H9 (cell line): ENCODE measurements at regions not wholly inside any gene's neighbourhood (a gene's known extent, or its start where the extent isn't known, plus 50 kb on each side); places are given as distances from the start of the nearest gene placed in this dataset.

Source experiments
- DNase-seq: peaks from one replicate; pipeline ENCODE4 v3.0.0-alpha.2; 2017
- H2AFZ ChIP-seq: one replicate; pipeline ENCODE4 v1.6.1; 2013; ENCODE audit warnings: mild to moderate bottlenecking, low read length, control low read depth, moderate library complexity
- H2AK5ac ChIP-seq: 2 replicates; pipeline ENCODE4 v1.6.1; 2013; ENCODE audit warnings: low read length, control low read depth, mixed read lengths; ENCODE audit not compliant: insufficient read length
- H2BK120ac ChIP-seq: one replicate; pipeline ENCODE4 v1.6.1; 2013; ENCODE audit warnings: low read depth, mild to moderate bottlenecking, low read length, control low read depth, inconsistent platforms; ENCODE audit not compliant: poor library complexity, severe bottlenecking
- H2BK12ac ChIP-seq: 2 replicates; pipeline ENCODE4 v1.6.1; 2013; ENCODE audit warnings: low read length, control low read depth, mixed read lengths, low read depth; ENCODE audit not compliant: insufficient read length
- H2BK15ac ChIP-seq: 2 replicates; pipeline ENCODE4 v1.6.1; 2013; ENCODE audit warnings: low read depth, low read length, control low read depth
- H2BK20ac ChIP-seq: one replicate; pipeline ENCODE4 v1.6.1; 2013; ENCODE audit warnings: low read depth, mild to moderate bottlenecking, low read length, control low read depth, inconsistent platforms; ENCODE audit not compliant: poor library complexity, severe bottlenecking
- H2BK5ac ChIP-seq: 2 replicates; pipeline ENCODE4 v1.6.1; 2013; ENCODE audit warnings: low read length, control low read depth, mixed read lengths; ENCODE audit not compliant: insufficient read length
- H3K14ac ChIP-seq: 2 replicates; pipeline ENCODE4 v1.6.1; 2013; ENCODE audit warnings: low read length, control low read depth; ENCODE audit not compliant: insufficient read depth
- H3K18ac ChIP-seq: 2 replicates; pipeline ENCODE4 v1.6.1; 2013; ENCODE audit warnings: low read depth, mild to moderate bottlenecking, mixed read lengths, low read length, control low read depth; ENCODE audit not compliant: insufficient read length
- H3K23ac ChIP-seq: 2 replicates; pipeline ENCODE4 v1.6.1; 2013; ENCODE audit warnings: low read length, control low read depth, mixed read lengths, low read depth; ENCODE audit not compliant: insufficient read length
- H3K23me2 ChIP-seq: 2 replicates; pipeline ENCODE4 v1.6.1; 2013; ENCODE audit warnings: low read depth, mild to moderate bottlenecking, mixed read lengths, low read length, control low read depth; ENCODE audit not compliant: insufficient read length, poor library complexity, severe bottlenecking
- H3K27ac ChIP-seq: 2 replicates; pipeline ENCODE4 v1.5.1; 2013; ENCODE audit warnings: low read length, control low read depth, mixed read lengths, low read depth; ENCODE audit not compliant: insufficient read length
- H3K27me3 ChIP-seq: 2 replicates; pipeline ENCODE4 v1.6.1; 2013; ENCODE audit warnings: low read length, control low read depth, inconsistent platforms; ENCODE audit not compliant: insufficient read depth
- H3K4ac ChIP-seq: 2 replicates; pipeline ENCODE4 v1.6.1; 2013; ENCODE audit warnings: low read depth, mild to moderate bottlenecking, control low read depth, inconsistent platforms, low read length, moderate library complexity
- H3K4me1 ChIP-seq: 2 replicates; pipeline ENCODE4 v1.6.1; 2013; ENCODE audit warnings: low read length, control low read depth, inconsistent platforms; ENCODE audit not compliant: insufficient read depth
- H3K4me2 ChIP-seq: 2 replicates; pipeline ENCODE4 v1.6.1; 2013; ENCODE audit warnings: low read length, control low read depth, mixed read lengths; ENCODE audit not compliant: insufficient read length, insufficient read depth
- H3K56ac ChIP-seq: 2 replicates; pipeline ENCODE4 v1.6.1; 2013; ENCODE audit warnings: low read depth, mild to moderate bottlenecking, mixed read lengths, low read length, control low read depth; ENCODE audit not compliant: insufficient read length
- H3K79me1 ChIP-seq: 2 replicates; pipeline ENCODE4 v1.6.1; 2013; ENCODE audit warnings: low read depth, mild to moderate bottlenecking, moderate library complexity, low read length, control low read depth, inconsistent platforms; ENCODE audit not compliant: insufficient read depth, poor library complexity, severe bottlenecking
- H3K79me2 ChIP-seq: 2 replicates; pipeline ENCODE4 v1.6.1; 2013; ENCODE audit warnings: low read length, control low read depth, inconsistent platforms; ENCODE audit not compliant: insufficient read depth
- H3K9ac ChIP-seq: 2 replicates; pipeline ENCODE4 v1.6.1; 2013; ENCODE audit warnings: low read length, control low read depth, mixed read lengths; ENCODE audit not compliant: insufficient read length; ENCODE audit errors: extremely low read depth
- H3K9me3 ChIP-seq: one replicate; pipeline ENCODE4 v1.6.1; 2013; ENCODE audit warnings: low read depth, low read length, inconsistent platforms; ENCODE audit not compliant: control insufficient read depth
- H3T11ph ChIP-seq: one replicate; pipeline ENCODE4 v1.6.1; 2013; ENCODE audit warnings: mild to moderate bottlenecking, low read length, control low read depth, inconsistent platforms
- H4K20me1 ChIP-seq: one replicate; pipeline ENCODE4 v1.6.1; 2013; ENCODE audit not compliant: control insufficient read depth, insufficient read length, insufficient read depth
- H4K5ac ChIP-seq: 2 replicates; pipeline ENCODE4 v1.6.1; 2013; ENCODE audit warnings: low read depth, mild to moderate bottlenecking, mixed read lengths, low read length, control low read depth; ENCODE audit not compliant: insufficient read length
- H4K8ac ChIP-seq: replicated peaks from 2 replicates; pipeline ENCODE4 v1.6.1; 2013; ENCODE audit warnings: low read length, control low read depth, mixed read lengths, low read depth; ENCODE audit not compliant: insufficient read length
- H4K91ac ChIP-seq: 2 replicates; pipeline ENCODE4 v1.6.1; 2013; ENCODE audit warnings: low read depth, mild to moderate bottlenecking, moderate library complexity, mixed read lengths, low read length, control low read depth; ENCODE audit not compliant: insufficient read length
- H3K27ac Mint-ChIP-seq, 3 experiments: 2 replicates in 2 of 3; 3 replicates in 1 of 3; pipeline ENCODE4 v1.8.0; 2020 to 2021; ENCODE audit warnings: mixed read lengths in 3 of 3, mild to moderate bottlenecking in 1 of 3, moderate library complexity in 1 of 3
- H3K27me3 Mint-ChIP-seq: 2 replicates; pipeline ENCODE4 v1.8.0; 2021; ENCODE audit warnings: low read depth, mild to moderate bottlenecking, moderate library complexity, mixed read lengths
- H3K36me3 Mint-ChIP-seq, 3 experiments: 2 replicates in 2 of 3; 3 replicates in 1 of 3; pipeline ENCODE4 v1.8.0; 2020 to 2021; ENCODE audit warnings: low read depth in 3 of 3, mixed read lengths in 3 of 3; ENCODE audit not compliant: insufficient read depth in 1 of 3
- H3K4me1 Mint-ChIP-seq, 2 experiments: 2 replicates each; pipeline ENCODE4 v1.8.0; 2020; ENCODE audit warnings: mixed read lengths in 2 of 2
- H3K4me3 Mint-ChIP-seq, 2 experiments: 2 replicates in 1 of 2; 3 replicates in 1 of 2; pipeline ENCODE4 v1.8.0; 2020 to 2021; ENCODE audit warnings: mild to moderate bottlenecking in 2 of 2, mixed read lengths in 2 of 2, moderate library complexity in 1 of 2
- H3K9me3 Mint-ChIP-seq, 2 experiments: 2 replicates in 1 of 2; 3 replicates in 1 of 2; pipeline ENCODE4 v1.8.0; 2020; ENCODE audit warnings: mild to moderate bottlenecking in 2 of 2, mixed read lengths in 2 of 2, moderate library complexity in 1 of 2
- CTCF ChIP-seq: fragments of 200-600 bp; sonication (generic); conservative IDR thresholded peaks from 3 replicates; pipeline ENCODE4 v1.8.0; 2021; ENCODE audit warnings: antibody characterized with exemption, mild to moderate bottlenecking

- no peak overlapping the region for H3K14ac ChIP-seq
- H3K4me2 ChIP-seq = no peak overlapping the region
- H2BK20ac ChIP-seq = no peak overlapping the region
- H3K23me2 ChIP-seq = no peaks in the 10 kb centered on the region
- Mint-ChIP-seq H3K9me3 (peaks cover 82 to 90% of the 10 kb centered on the region in 2 experiments), H3K4me3 (no peak overlapping the region), H3K36me3 (peaks cover 7 to 16% (median 14%) of the 10 kb centered on the region in 3 experiments; a peak in 6 of 7 replicates), H3K27me3 (no peaks in the 10 kb centered on the region; the same call in 1 of the 2 replicates), H3K27ac (no peak overlapping the region), H3K4me1 (no peaks in the 10 kb centered on the region)
- H2AFZ ChIP-seq = no peak overlapping the region
- DNase-seq = no peak
- no peak for TF ChIP-seq CTCF
- H3K4me1 ChIP-seq = no peaks in the 10 kb centered on the region
- H3K56ac ChIP-seq = no peak overlapping the region
- H3K23ac ChIP-seq = no peak overlapping the region
- no peak overlapping the region for H2AK5ac ChIP-seq
- H3K79me1 ChIP-seq = no peaks in the 10 kb centered on the region
- H2BK120ac ChIP-seq = no peak overlapping the region
- no peak overlapping the region for H3K9ac ChIP-seq
- no peak overlapping the region for H3K4ac ChIP-seq
- no peak overlapping the region for H2BK5ac ChIP-seq
- H3K18ac ChIP-seq = no peak overlapping the region
- no peak overlapping the region for H4K5ac ChIP-seq
- H2BK12ac ChIP-seq = no peak overlapping the region
- no peak overlapping the region for H3K27ac ChIP-seq
- no peak overlapping the region for H4K8ac ChIP-seq
- H3K79me2 ChIP-seq = no peaks in the 10 kb centered on the region
- H4K91ac ChIP-seq = no peak overlapping the region
- no peaks in the 10 kb centered on the region for H4K20me1 ChIP-seq
- H3K27me3 ChIP-seq = no peaks in the 10 kb centered on the region
- H3K9me3 ChIP-seq = peaks cover 30% of the 10 kb centered on the region
- H2BK15ac ChIP-seq = no peak overlapping the region
- no peak overlapping the region for H3T11ph ChIP-seq
Measured at GRCh38 chrX:78384486-78384885, 57.1 kb upstream of the CYSLTR1 start.
